ENCODE measurements at regions not wholly inside any gene's neighbourhood (a gene's known extent, or its start where the extent isn't known, plus 50 kb on each side); places are given as distances from the start of the nearest gene placed in this dataset.

DNA sequence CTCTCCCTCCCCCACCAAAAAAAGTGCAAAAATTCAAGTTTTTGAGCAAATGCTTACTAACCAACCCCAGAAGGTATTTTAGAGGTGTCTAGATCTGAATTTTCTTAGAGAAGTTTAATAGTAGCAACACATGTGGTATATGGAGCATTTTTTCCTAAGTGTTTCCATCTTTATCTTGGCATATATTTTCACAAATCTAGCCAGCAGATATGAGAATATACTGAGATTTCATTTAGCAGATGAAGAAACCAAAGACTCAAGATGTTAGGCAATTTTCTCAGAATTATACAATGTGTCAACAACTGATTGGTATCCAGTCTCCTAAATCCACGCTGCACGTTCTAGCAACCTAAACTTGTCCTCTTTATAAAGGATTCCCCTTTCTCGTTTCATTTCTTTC, 245.5 kb upstream of the CXXC4 start:
- H3K27me3 ChIP-seq (ENCODE audit: insufficient read depth, low read length, poor library complexity, severe bottlenecking): no peaks in the 10 kb centered on the region
- no peak overlapping the region for H2AFZ ChIP-seq (ENCODE audit: low read length)
- no peaks in the 10 kb centered on the region for H4K20me1 ChIP-seq (ENCODE audit: insufficient read depth, low read length, poor library complexity, severe bottlenecking)
- no peaks in the 10 kb centered on the region for H3K36me3 ChIP-seq (ENCODE audit: insufficient read depth, low read length)
- H3F3A ChIP-seq (ENCODE audit: low read depth): no peaks in the 10 kb centered on the region
- TF ChIP-seq EZH2phosphoT487 (IDR thresholded peaks at IDR 0.05; ENCODE audit: borderline replicate concordance): no peak
- TF ChIP-seq, protein P1, sequence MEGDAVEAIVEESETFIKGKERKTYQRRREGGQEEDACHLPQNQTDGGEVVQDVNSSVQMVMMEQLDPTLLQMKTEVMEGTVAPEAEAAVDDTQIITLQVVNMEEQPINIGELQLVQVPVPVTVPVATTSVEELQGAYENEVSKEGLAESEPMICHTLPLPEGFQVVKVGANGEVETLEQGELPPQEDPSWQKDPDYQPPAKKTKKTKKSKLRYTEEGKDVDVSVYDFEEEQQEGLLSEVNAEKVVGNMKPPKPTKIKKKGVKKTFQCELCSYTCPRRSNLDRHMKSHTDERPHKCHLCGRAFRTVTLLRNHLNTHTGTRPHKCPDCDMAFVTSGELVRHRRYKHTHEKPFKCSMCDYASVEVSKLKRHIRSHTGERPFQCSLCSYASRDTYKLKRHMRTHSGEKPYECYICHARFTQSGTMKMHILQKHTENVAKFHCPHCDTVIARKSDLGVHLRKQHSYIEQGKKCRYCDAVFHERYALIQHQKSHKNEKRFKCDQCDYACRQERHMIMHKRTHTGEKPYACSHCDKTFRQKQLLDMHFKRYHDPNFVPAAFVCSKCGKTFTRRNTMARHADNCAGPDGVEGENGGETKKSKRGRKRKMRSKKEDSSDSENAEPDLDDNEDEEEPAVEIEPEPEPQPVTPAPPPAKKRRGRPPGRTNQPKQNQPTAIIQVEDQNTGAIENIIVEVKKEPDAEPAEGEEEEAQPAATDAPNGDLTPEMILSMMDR (conservative IDR thresholded peaks at IDR 0.05; ENCODE audit: low read length): no peak
- no peaks in the 10 kb centered on the region for H3K4me1 ChIP-seq (ENCODE audit: insufficient read depth, low read length, poor library complexity, severe bottlenecking)
- H3K9ac ChIP-seq (ENCODE audit: low read depth, low read length, poor library complexity, severe bottlenecking): no peak overlapping the region
- no peaks in the 10 kb centered on the region for H3K9me2 ChIP-seq (replicated peaks; ENCODE audit: low read depth, low read length)
- no peaks in the 10 kb centered on the region for H3K9me3 ChIP-seq (ENCODE audit: insufficient read depth, low read depth, low read length)
- H3K79me2 ChIP-seq (ENCODE audit: insufficient read depth, low read length): no peaks in the 10 kb centered on the region
- H3K4me2 ChIP-seq (ENCODE audit: low read depth, low read length, poor library complexity, severe bottlenecking): no peak overlapping the region
- H3K4me3 ChIP-seq (ENCODE audit: low read length, poor library complexity, severe bottlenecking): no peak overlapping the region

DNA sequence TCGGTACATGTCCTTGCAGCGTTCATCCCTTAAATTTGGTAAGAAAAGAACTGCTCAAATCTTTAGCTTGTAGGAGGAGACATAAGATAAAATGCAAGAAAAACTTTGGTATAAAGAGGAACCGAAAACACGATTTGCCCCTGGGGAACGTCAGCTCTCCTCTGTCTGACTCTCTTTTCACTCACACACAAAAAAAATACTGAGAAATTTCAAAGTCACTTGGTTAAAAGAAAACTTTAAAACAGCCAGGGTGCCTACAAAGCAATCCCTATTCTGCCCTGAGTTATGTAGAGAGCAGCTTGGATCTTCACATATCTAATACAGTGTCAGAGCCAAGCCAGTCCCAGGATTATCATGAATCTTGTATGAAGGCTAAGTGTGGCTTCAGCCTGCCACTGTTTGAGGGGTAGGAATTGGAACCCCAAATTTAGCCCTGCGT, 248.5 kb upstream of the CXXC4 start:
- H3K9ac ChIP-seq (ENCODE audit: low read depth, low read length, poor library complexity, severe bottlenecking): no peak overlapping the region
- no peak overlapping the region for H2AFZ ChIP-seq (ENCODE audit: low read length)
- no peak overlapping the region for H3K4me2 ChIP-seq (ENCODE audit: low read depth, low read length, poor library complexity, severe bottlenecking)

DNA sequence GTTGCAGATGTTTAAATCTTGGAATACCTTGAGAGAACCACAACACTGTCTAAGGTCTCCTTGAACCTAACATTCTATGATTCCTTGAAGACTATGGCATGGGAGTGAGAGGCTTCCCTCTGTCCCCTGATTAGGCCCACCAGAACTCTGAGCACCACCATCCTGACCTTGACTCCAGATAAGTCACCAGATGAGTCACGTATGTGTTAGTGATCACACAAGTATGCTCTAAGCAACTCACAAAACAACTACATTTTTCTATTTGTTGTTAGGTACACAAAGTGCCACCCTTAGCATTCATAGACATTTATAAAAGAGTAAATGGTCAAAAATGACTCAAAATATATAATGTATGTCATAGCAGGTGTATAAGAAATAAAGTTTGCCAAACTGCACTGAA, 252.9 kb upstream of the CXXC4 start:
- TF ChIP-seq, protein P1 (conservative IDR thresholded peaks at IDR 0.05; ENCODE audit: low read length): no peak
- no peak for TF ChIP-seq EZH2phosphoT487 (IDR thresholded peaks at IDR 0.05; ENCODE audit: borderline replicate concordance)
- H3K4me1 ChIP-seq (ENCODE audit: insufficient read depth, low read length, poor library complexity, severe bottlenecking): no peaks in the 10 kb centered on the region
- no peaks in the 10 kb centered on the region for H3K36me3 ChIP-seq (ENCODE audit: insufficient read depth, low read length)
- H3K9me3 ChIP-seq (ENCODE audit: insufficient read depth, low read depth, low read length): no peaks in the 10 kb centered on the region
- H3K9ac ChIP-seq (ENCODE audit: low read depth, low read length, poor library complexity, severe bottlenecking): no peak overlapping the region
- no peak overlapping the region for H2AFZ ChIP-seq (ENCODE audit: low read length)
- no peaks in the 10 kb centered on the region for H3F3A ChIP-seq (ENCODE audit: low read depth)
- H3K79me2 ChIP-seq (ENCODE audit: insufficient read depth, low read length): no peaks in the 10 kb centered on the region
- H3K27me3 ChIP-seq (ENCODE audit: insufficient read depth, low read length, poor library complexity, severe bottlenecking): no peaks in the 10 kb centered on the region
- no peak overlapping the region for H3K4me3 ChIP-seq (ENCODE audit: low read length, poor library complexity, severe bottlenecking)
- H3K4me2 ChIP-seq (ENCODE audit: low read depth, low read length, poor library complexity, severe bottlenecking): no peak overlapping the region
- no peaks in the 10 kb centered on the region for H4K20me1 ChIP-seq (ENCODE audit: insufficient read depth, low read length, poor library complexity, severe bottlenecking)
- H3K9me2 ChIP-seq (replicated peaks; ENCODE audit: low read depth, low read length): no peaks in the 10 kb centered on the region

More for the DNA sequence above, 248.5 kb upstream of the CXXC4 start:
- no peaks in the 10 kb centered on the region for H3K9me2 ChIP-seq (replicated peaks; ENCODE audit: low read depth, low read length)
- TF ChIP-seq, protein P1 (conservative IDR thresholded peaks at IDR 0.05; ENCODE audit: low read length): no peak
- TF ChIP-seq EZH2phosphoT487 (IDR thresholded peaks at IDR 0.05; ENCODE audit: borderline replicate concordance): no peak
- no peaks in the 10 kb centered on the region for H3K9me3 ChIP-seq (ENCODE audit: insufficient read depth, low read depth, low read length)
- H4K20me1 ChIP-seq (ENCODE audit: insufficient read depth, low read length, poor library complexity, severe bottlenecking): no peaks in the 10 kb centered on the region
- H3K4me3 ChIP-seq (ENCODE audit: low read length, poor library complexity, severe bottlenecking): no peak overlapping the region
- H3K79me2 ChIP-seq (ENCODE audit: insufficient read depth, low read length): no peaks in the 10 kb centered on the region
- no peaks in the 10 kb centered on the region for H3F3A ChIP-seq (ENCODE audit: low read depth)
- H3K4me1 ChIP-seq (ENCODE audit: insufficient read depth, low read length, poor library complexity, severe bottlenecking): no peaks in the 10 kb centered on the region
- no peaks in the 10 kb centered on the region for H3K36me3 ChIP-seq (ENCODE audit: insufficient read depth, low read length)
- H3K27me3 ChIP-seq (ENCODE audit: insufficient read depth, low read length, poor library complexity, severe bottlenecking): no peaks in the 10 kb centered on the region

Data from Loucy (cell line).